K562 (cell line): ENCODE measurements at regions not wholly inside any gene's neighbourhood (a gene's known extent, or its start where the extent isn't known, plus 50 kb on each side); places are given as distances from the start of the nearest gene placed in this dataset.

Experiments used
- ATAC-seq: fragments of 200-7000 bp; cut with Tn5 transposase; 3 replicates; pipeline ENCODE4 v1.9.1; 2020; ENCODE audit warnings: moderate library complexity
- BruUV-seq: library from RNA; stranded (reverse); fragments of 400-500 nt; replicated peaks from 2 replicates; lab custom pipeline; 2021; lab: Mats Ljungman, UMichigan
- CTCF ChIA-PET: fragments of 300-600 bp; formaldehyde crosslinking; extraction: SDS; loops from one replicate; lab custom pipeline; 2021; ENCODE audit warnings: low intra/inter-chr PET ratio; lab: Yijun Ruan, JAX
- POLR2A ChIA-PET: fragments of 300-600, 350-650 bp; sonication (Branson Sonifier 250); formaldehyde crosslinking; extraction: SDS; loops from one replicate; lab custom pipeline; 2021; ENCODE audit warnings: antibody characterized with exemption, inconsistent platforms; lab: Yijun Ruan, JAX
- DNase-seq, 4 experiments: peaks; one replicate each; pipeline versions ENCODE4 v3.0.0 to v3.0.0-alpha.2; 2011 to 2018; ENCODE audit warnings: low spot score in 3 of 4, mixed read lengths in 3 of 4; ENCODE audit errors: extremely low read depth in 1 of 4
- FAIRE-seq: peaks from 2 replicates; lab custom pipeline; 2011; peaks lifted over from hg19 to GRCh38; lab: Jason Lieb, UNC
- H2AFZ ChIP-seq: 2 replicates; pipeline ENCODE4 v1.6.0; 2011; ENCODE audit warnings: low read depth, low read length, control low read depth, inconsistent platforms
- H3K27ac ChIP-seq: fragments of 200-600 bp; 3 replicates; pipeline ENCODE4 v1.8.0; 2011; ENCODE audit warnings: low read depth, mild to moderate bottlenecking, control low read depth, inconsistent platforms, low read length, moderate library complexity, mixed read lengths; ENCODE audit errors: extremely low read depth
- H3K27me3 ChIP-seq, 2 experiments: fragments of 300-600 bp in 1 of 2; 2 replicates in 1 of 2; 3 replicates in 1 of 2; pipeline versions ENCODE4 v1.6.0 to v1.8.0; 2011; ENCODE audit warnings: inconsistent platforms in 2 of 2, low read length in 2 of 2, mild to moderate bottlenecking in 1 of 2, mixed read lengths in 1 of 2, moderate library complexity in 1 of 2; ENCODE audit not compliant: control insufficient read depth in 2 of 2, insufficient read depth in 2 of 2
- H3K36me3 ChIP-seq: fragments of 300-600 bp; 3 replicates; pipeline ENCODE4 v1.8.0; 2011; ENCODE audit warnings: mild to moderate bottlenecking, low read length, inconsistent platforms; ENCODE audit not compliant: control insufficient read depth, insufficient read depth
- H3K4me1 ChIP-seq, 2 experiments: fragments of 200-600 bp in 1 of 2; replicated peaks in 1 of 2; 2 replicates in 1 of 2; 3 replicates in 1 of 2; pipeline versions ENCODE4 v1.5.1 to v1.8.0; 2011; ENCODE audit warnings: inconsistent platforms in 2 of 2, low read length in 2 of 2, mild to moderate bottlenecking in 1 of 2, mixed read lengths in 1 of 2, moderate library complexity in 1 of 2; ENCODE audit not compliant: control insufficient read depth in 2 of 2, insufficient read depth in 2 of 2
- H3K4me2 ChIP-seq: 2 replicates; pipeline ENCODE4 v1.6.1; 2011; ENCODE audit warnings: low read length, control low read depth, inconsistent platforms, mixed read lengths; ENCODE audit not compliant: insufficient read depth
- H3K4me3 ChIP-seq: fragments of 200-600 bp; sonication (generic), shearing (Covaris generic); 2 replicates; pipeline ENCODE4 v1.5.1; 2016; ENCODE audit warnings: control low read depth, inconsistent platforms
- H3K79me2 ChIP-seq: fragments of 200-600 bp; 3 replicates; pipeline ENCODE4 v1.8.0; 2011; ENCODE audit warnings: low read length, inconsistent platforms; ENCODE audit not compliant: control insufficient read depth, insufficient read depth
- H3K9ac ChIP-seq, 2 experiments: 2 replicates each; pipeline versions ENCODE4 v1.6.0 to v1.6.1; 2011; ENCODE audit warnings: low read depth in 2 of 2, low read length in 2 of 2, control low read depth in 1 of 2, inconsistent platforms in 1 of 2, mild to moderate bottlenecking in 1 of 2, mixed read lengths in 1 of 2; ENCODE audit not compliant: insufficient read depth in 1 of 2
- H3K9me1 ChIP-seq: one replicate; pipeline ENCODE4 v1.6.0; 2011; ENCODE audit warnings: inconsistent platforms, mild to moderate bottlenecking, low read length, moderate library complexity; ENCODE audit not compliant: control insufficient read depth, insufficient read depth
- H3K9me3 ChIP-seq: replicated peaks from 2 replicates; pipeline ENCODE4 v1.5.1; 2011; ENCODE audit warnings: low read depth, low read length, inconsistent platforms; ENCODE audit not compliant: control insufficient read depth, insufficient read depth
- H4K20me1 ChIP-seq: replicated peaks from 2 replicates; pipeline ENCODE4 v1.6.1; 2011; ENCODE audit warnings: low read length, inconsistent platforms, mixed read lengths; ENCODE audit not compliant: control insufficient read depth, insufficient read depth
- ATF2 ChIP-seq: sonication (generic); formaldehyde crosslinking; IDR thresholded peaks from 2 replicates; pipeline ENCODE4 v1.8.1; 2022; ENCODE audit warnings: missing genetic modification reagents
- CEBPB ChIP-seq: fragments of 450-650 bp; IDR thresholded peaks from 2 replicates; pipeline ENCODE4 v1.6.1; 2016; ENCODE audit warnings: missing genetic modification characterization, missing compliant biosample characterization
- CEBPG ChIP-seq, 3 experiments: fragments of 200-800 bp in 1 of 3; sonication (Bioruptor generic) in 1 of 3; sonication (generic) in 1 of 3; formaldehyde crosslinking in 1 of 3; IDR thresholded peaks in 2 of 3; conservative IDR thresholded peaks in 1 of 3; 2 replicates each; pipeline versions ENCODE4 v1.6.1 to v1.8.0; 2016 to 2022; ENCODE audit warnings: missing compliant biosample characterization in 2 of 3, missing genetic modification characterization in 2 of 3, mild to moderate bottlenecking in 1 of 3, missing genetic modification reagents in 1 of 3
- EP400 ChIP-seq: fragments of 450-650 bp; IDR thresholded peaks from 2 replicates; pipeline ENCODE4 v1.6.1; 2017; ENCODE audit warnings: antibody characterized with exemption, mild to moderate bottlenecking, moderate library complexity
- PURB ChIP-seq: sonication (generic); formaldehyde crosslinking; IDR thresholded peaks from 2 replicates; pipeline ENCODE4 v1.9.0; 2021; ENCODE audit warnings: low read depth, mild to moderate bottlenecking, missing genetic modification reagents
- WGBS: fragments of 100-300 bp; shearing (Covaris generic); methylation state at CpG from one replicate; pipeline ENCODE4 v1.1.6; 2016; ENCODE audit warnings: low coverage, mixed read lengths; ENCODE audit not compliant: insufficient coverage; ENCODE audit errors: missing lambda C conversion rate; 5-methylcytosine and 5-hydroxymethylcytosine counted together
- in situ Hi-C: fragments of 300-500 bp; cut with MboI; formaldehyde crosslinking; loops from 4 replicates; pipeline ENCODE4 v1.15.0; 2018; ENCODE audit warnings: inconsistent platforms, mixed read lengths
- intact Hi-C: fragments of 100-400 bp; cut with micrococcal nuclease; formaldehyde crosslinking; loops from 2 replicates; pipeline ENCODE4 v1.14.2; 2022

GRCh38 chr7:18265611-18266281, 229.8 kb upstream of the HDAC9 start:
- in situ Hi-C loops, result no loop called here
- no peaks in the 10 kb centered on the region for H4K20me1 ChIP-seq
- no peak overlapping the region for H3K27ac ChIP-seq
- CTCF ChIA-PET, result no interaction called here
- no peak overlapping the region for H3K4me3 ChIP-seq
- TF ChIP-seq CEBPB (tag) (peak; percentile 50; the same call in 1 of the 2 replicates), EP400 (no peak), CEBPG (CRISPR knock-in tag; IDR thresholded peaks at IDR 0.05) (no peak), CEBPG (tag; conservative IDR thresholded peaks at IDR 0.05 in 1 of 2, IDR thresholded peaks at IDR 0.05 in 1 of 2) (peak in 1 of 2 experiments; percentile 68; a peak in 3 of 4 replicates)
- TF ChIP-seq, all 486 proteins: peak for 2
- ATAC-seq (no peak), FAIRE-seq (no peak), DNase-seq (no peak)
- Histone ChIP-seq H3K4me2 (no peak overlapping the region), H3K4me1 (no peaks in the 10 kb centered on the region), H3K36me3 (no peaks in the 10 kb centered on the region), H3K27me3 (no peaks in the 10 kb centered on the region), H3K9ac (no peak overlapping the region), H2AFZ (no peak overlapping the region), H3K9me3 (no peaks in the 10 kb centered on the region), H3K9me1 (no peaks in the 10 kb centered on the region), H3K79me2 (no peaks in the 10 kb centered on the region)
- no TSS peak for BruUV-seq
- POLR2A ChIA-PET, result interaction anchor here (0.9 kb wide), 2 partner anchors 18 to 123 kb away, joined by 3 to 4 read pairs; no protein-coding TSS in a partner anchor
- intact Hi-C loops, result no loop called here
- 17% methylated on average over 4 of the region's 4 CpGs for WGBS

GRCh38 chr7:18268571-18268970, 227.0 kb upstream of the HDAC9 start:
- no peaks in the 10 kb centered on the region for H3K27me3 ChIP-seq
- no peaks in the 10 kb centered on the region for H3K4me1 ChIP-seq
- H3K4me2 ChIP-seq, result no peak overlapping the region
- CTCF ChIA-PET, result no interaction called here
- H3K36me3 ChIP-seq, result no peaks in the 10 kb centered on the region
- no peaks in the 10 kb centered on the region for H4K20me1 ChIP-seq
- no peak overlapping the region for H2AFZ ChIP-seq
- no peak overlapping the region for H3K4me3 ChIP-seq
- TF ChIP-seq PURB (CRISPR knock-in tag) (no peak), ATF2 (no peak)
- TF ChIP-seq, all 486 proteins: peak for 0
- no peak overlapping the region for H3K9ac ChIP-seq
- H3K79me2 ChIP-seq, result no peaks in the 10 kb centered on the region
- POLR2A ChIA-PET, result interaction anchor here (0.7 kb wide), 1 partner anchor 177 kb away, joined by 3 read pairs; no protein-coding TSS in a partner anchor
- BruUV-seq, result no TSS peak
- no peaks in the 10 kb centered on the region for H3K9me1 ChIP-seq
- intact Hi-C loops, result no loop called here
- FAIRE-seq (no peak), DNase-seq (no peak), ATAC-seq (no peak)
- H3K27ac ChIP-seq, result no peak overlapping the region
- in situ Hi-C loops, result no loop called here
- no peaks in the 10 kb centered on the region for H3K9me3 ChIP-seq
